WERI-Rb-1 (cell line): ENCODE measurements at regions not wholly inside any gene's neighbourhood (a gene's known extent, or its start where the extent isn't known, plus 50 kb on each side); places are given as distances from the start of the nearest gene placed in this dataset.

ENCODE experiments used
- DNase-seq: peaks from one replicate; pipeline ENCODE4 v3.0.0-alpha.2; 2020
- H3K27ac ChIP-seq: fragments of 250-450 bp; sonication (Bioruptor Pico); 2 replicates; pipeline ENCODE4 v1.5.1; 2020; ENCODE audit warnings: mild to moderate bottlenecking, moderate library complexity
- H3K27me3 ChIP-seq: fragments of 250-450 bp; sonication (Bioruptor Pico); 2 replicates; pipeline ENCODE4 v1.5.1; 2021; ENCODE audit warnings: mild to moderate bottlenecking, low read depth, moderate library complexity; ENCODE audit not compliant: insufficient read depth, severe bottlenecking
- H3K36me3 ChIP-seq: fragments of 250-450 bp; sonication (Bioruptor Pico); 2 replicates; pipeline ENCODE4 v1.5.1; 2020; ENCODE audit warnings: mild to moderate bottlenecking, moderate library complexity
- H3K4me3 ChIP-seq: 2 replicates; pipeline ENCODE4 v1.5.1; 2011; ENCODE audit warnings: low read depth, mild to moderate bottlenecking, control low read depth, low read length
- H3K9me3 ChIP-seq: fragments of 250-450 bp; sonication (Bioruptor Pico); 2 replicates; pipeline ENCODE4 v1.5.1; 2021; ENCODE audit warnings: mild to moderate bottlenecking, moderate library complexity; ENCODE audit not compliant: severe bottlenecking
- TF ChIP-seq, protein P1 (sequence below): IDR thresholded peaks from 2 replicates; pipeline ENCODE4 v1.5.1; 2011; ENCODE audit warnings: low read depth, mild to moderate bottlenecking, control low read depth, inconsistent platforms, low read length

DNA sequence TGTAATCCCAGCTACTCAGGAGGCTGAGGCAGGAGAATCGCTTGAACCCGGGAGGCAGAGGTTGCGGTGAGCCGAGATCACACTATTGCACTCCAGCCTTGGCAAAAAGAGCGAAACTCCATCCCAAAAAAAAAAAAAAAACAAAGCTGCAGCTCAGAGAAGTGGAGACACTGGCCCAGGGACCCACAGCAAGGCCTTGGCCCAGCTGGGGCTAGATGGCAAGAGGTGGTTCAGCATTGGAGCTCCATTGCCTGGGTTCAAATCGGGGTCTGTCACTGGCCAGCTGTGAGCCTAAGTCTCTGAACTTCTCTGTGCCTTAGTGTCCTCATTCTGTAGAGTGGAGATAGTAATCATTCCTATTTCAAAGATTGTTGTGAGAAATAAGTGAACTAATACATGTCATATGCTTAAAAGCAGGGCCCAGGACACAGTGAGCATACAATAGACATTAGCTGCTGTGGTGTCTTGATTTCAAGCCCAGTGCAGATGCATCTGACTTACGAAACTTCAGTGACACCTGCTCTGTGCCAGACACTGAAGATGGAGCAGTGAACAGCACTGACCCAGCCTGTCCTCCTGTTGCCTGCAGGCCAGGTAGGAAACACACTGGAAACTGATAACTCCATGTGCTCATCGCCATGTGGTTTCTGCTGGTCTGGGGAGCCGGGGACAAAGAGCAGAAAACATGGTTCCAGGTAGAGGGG is 127.7 kb downstream of the C9orf50 start:
- TF ChIP-seq, protein P1, sequence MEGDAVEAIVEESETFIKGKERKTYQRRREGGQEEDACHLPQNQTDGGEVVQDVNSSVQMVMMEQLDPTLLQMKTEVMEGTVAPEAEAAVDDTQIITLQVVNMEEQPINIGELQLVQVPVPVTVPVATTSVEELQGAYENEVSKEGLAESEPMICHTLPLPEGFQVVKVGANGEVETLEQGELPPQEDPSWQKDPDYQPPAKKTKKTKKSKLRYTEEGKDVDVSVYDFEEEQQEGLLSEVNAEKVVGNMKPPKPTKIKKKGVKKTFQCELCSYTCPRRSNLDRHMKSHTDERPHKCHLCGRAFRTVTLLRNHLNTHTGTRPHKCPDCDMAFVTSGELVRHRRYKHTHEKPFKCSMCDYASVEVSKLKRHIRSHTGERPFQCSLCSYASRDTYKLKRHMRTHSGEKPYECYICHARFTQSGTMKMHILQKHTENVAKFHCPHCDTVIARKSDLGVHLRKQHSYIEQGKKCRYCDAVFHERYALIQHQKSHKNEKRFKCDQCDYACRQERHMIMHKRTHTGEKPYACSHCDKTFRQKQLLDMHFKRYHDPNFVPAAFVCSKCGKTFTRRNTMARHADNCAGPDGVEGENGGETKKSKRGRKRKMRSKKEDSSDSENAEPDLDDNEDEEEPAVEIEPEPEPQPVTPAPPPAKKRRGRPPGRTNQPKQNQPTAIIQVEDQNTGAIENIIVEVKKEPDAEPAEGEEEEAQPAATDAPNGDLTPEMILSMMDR = no peak

DNA sequence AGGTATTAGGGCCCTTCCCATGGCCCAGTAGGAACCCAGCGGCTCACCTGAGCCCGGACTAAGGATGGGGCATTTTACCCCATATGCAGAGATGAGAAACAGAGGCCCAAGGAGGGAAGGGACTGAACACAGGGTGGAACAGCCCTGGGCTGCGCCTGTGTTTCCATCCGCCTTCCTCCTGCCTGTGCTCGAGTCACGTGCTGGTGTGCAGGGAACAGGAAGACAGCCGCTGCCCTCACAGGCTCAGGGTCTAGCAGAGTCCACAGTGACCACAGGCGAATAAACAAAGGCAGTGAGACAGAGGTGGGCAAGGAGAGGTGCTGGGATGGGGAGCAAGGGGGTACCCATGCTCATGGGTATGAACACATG is 129.4 kb downstream of the C9orf50 start:
- DNase-seq = no peak
- no peaks in the 10 kb centered on the region for H3K27me3 ChIP-seq
- TF ChIP-seq, protein P1 = no peak
- H3K4me3 ChIP-seq = no peak overlapping the region
- H3K36me3 ChIP-seq = peaks cover 10% of the 10 kb centered on the region
- H3K9me3 ChIP-seq = no peaks in the 10 kb centered on the region
- no peak overlapping the region for H3K27ac ChIP-seq

More for the DNA sequence above, 127.7 kb downstream of the C9orf50 start:
- DNase-seq = no peak
- no peaks in the 10 kb centered on the region for H3K27me3 ChIP-seq
- no peaks in the 10 kb centered on the region for H3K9me3 ChIP-seq
- H3K4me3 ChIP-seq = no peak overlapping the region
- H3K27ac ChIP-seq = peak overlapping the region; percentile 40
- peaks cover 10% of the 10 kb centered on the region for H3K36me3 ChIP-seq

DNA sequence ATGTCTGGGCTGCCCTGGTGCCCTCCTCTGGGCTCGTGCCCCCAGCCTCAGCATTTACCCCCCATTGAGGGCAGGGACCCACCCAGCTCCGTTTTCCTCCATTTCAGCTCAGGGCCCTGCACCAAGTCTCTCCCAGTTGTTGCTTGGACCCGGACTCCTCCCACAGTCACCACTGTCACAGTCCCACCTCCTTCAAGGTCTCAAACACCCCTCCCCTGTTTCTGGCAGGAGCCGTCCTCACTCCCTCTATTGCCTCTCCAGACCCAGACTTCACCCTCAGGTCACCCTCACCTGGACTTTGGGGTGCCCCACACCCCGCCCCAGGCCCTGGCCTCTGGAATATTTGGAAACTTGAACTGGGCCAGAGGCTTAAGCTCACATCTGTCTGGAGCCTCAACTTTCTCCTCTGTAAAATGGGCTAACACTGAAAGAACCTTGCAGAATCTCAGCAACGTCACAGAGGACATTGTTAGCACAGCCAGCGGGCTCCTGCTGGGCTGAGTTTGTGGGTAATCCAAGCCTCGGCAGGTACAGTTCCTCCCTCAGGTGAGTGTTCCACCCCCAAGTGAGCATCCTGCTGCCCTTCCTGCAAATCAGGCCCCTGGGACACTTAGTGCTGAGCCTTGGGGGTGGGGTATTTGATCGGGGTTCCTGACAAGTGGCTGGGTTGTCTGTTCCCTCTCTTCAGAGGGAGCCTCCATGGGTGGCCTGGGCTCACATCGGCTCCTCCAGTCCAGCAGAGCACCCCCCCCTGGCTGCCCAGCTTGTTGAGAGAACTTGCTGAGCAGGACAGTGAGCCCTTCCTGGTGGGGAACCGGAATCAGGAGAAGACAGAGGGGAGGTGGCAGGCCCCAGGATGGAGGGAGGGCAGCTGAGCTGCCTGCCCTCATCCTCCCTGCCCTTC is 130.1 kb downstream of the C9orf50 start:
- H3K9me3 ChIP-seq = no peaks in the 10 kb centered on the region
- no peak overlapping the region for H3K4me3 ChIP-seq
- H3K27ac ChIP-seq = peak overlapping the region; percentile 99
- DNase-seq = no peak
- TF ChIP-seq, protein P1 = no peak
- no peaks in the 10 kb centered on the region for H3K27me3 ChIP-seq
- peaks cover 10% of the 10 kb centered on the region for H3K36me3 ChIP-seq

DNA sequence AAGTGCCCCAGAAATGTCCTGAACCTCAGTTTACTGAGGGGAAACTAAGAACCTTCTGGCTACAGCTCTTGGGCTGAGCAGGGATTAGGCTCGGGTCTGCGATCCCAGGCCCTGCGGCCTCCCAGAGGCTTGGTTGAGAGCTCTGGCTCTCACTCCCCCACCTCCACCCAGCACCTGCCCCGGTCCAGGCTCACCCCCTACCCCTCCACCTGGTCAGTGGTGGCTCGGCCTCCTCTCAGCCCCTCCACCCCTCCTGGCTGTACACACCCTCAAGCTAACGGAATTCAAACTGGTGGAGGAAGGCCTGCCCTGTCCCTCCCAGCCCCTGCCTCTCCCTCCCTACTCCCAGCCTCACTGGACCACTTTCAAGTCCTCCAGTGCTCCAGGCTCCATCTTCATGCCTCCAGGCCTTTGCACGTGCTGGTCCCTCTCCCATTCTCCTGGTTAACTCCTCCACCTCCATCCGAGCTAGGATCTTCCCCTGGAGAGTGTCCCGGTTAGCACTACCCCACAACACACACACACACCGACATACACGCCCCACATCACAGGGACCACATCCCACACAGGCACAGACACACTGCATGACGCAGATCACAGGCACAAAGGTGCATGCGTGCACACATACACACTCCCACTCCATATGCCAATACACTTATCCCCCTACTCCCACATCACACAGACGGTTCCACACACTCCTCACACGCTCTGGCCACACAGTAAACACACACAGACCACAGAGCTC is 130.9 kb downstream of the C9orf50 start:
- Histone ChIP-seq H3K4me3 (peak overlapping the region; percentile 63), H3K27me3 (no peaks in the 10 kb centered on the region), H3K36me3 (peaks cover 10% of the 10 kb centered on the region), H3K27ac (peak overlapping the region; percentile 99), H3K9me3 (no peaks in the 10 kb centered on the region)
- TF ChIP-seq, protein P1 = no peak
- peak; percentile 77 for DNase-seq

DNA sequence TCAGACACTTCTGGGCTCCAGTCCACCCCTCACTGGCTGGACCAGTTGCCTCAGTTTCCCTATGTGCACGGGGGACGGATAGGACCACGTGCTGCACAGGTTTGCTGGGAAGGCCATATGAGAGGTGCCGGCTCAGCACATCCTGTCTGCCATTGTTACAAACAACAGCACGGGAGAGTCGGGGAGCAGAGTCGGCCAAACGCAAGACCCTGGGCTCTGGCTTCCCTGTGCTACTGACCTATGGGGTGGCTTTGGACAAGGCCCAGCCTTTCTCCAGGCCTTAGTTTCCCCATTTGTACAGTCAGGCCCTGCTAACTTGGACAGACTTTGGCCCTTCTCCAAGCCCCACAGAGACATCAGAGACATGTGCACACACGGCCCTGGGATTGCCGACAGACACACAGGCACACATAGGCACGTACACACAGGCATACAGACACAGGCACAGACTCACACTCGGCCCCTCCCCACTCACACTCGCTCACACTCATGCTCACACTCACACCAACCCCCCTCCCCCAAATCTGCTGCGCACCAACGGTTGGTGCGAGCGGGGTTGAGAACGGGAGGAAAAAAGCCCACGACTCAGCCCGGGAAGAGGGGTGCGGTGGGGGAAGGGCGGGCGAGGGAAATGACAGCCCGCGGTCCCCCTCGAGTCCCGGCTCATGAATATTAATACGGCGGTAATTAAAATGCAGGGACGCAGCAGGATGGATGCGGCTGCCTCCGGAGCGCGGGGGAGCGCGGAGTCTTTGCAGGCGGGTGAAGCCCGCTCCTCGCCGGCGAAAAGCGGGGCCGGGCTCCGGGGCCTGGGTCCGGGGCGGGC is 133.0 kb downstream of the C9orf50 start:
- H3K4me3 ChIP-seq = peak overlapping the region; percentile 63
- H3K9me3 ChIP-seq = no peaks in the 10 kb centered on the region
- TF ChIP-seq, protein P1 = no peak
- DNase-seq = peak; percentile 47
- H3K27me3 ChIP-seq = no peaks in the 10 kb centered on the region
- H3K27ac ChIP-seq = peak overlapping the region; percentile 99
- peaks cover 7% of the 10 kb centered on the region for H3K36me3 ChIP-seq
